Heart left ventricle (tissue), 13 donors: ENCODE measurements at regions not wholly inside any gene's neighbourhood (a gene's known extent, or its start where the extent isn't known, plus 50 kb on each side); places are given as distances from the start of the nearest gene placed in this dataset.

ENCODE experiments used
- CTCF ChIP-seq, 12 donors: fragments of 200-600 bp; sonication (generic) in 4 of 12; IDR thresholded peaks; one replicate each; pipeline versions ENCODE4 v1.5.0 to v1.8.0; 2018 to 2022; ENCODE audit warnings: antibody characterized with exemption in 12 of 12, mild to moderate bottlenecking in 5 of 12
- POLR2A ChIP-seq, 2 donors: fragments of 450-650 bp; IDR thresholded peaks; one replicate each; pipeline ENCODE4 v1.6.1; 2017; ENCODE audit warnings: antibody characterized with exemption in 2 of 2, mild to moderate bottlenecking in 2 of 2, moderate library complexity in 2 of 2
- donor health status: ischemic (EF 13 %, LVEDD 7.1; RV severe dilation, severe dysfunction).
- donor health status: DM: no; HTN: yes; CAD: no.
- donor health status: DM: no; HTN: no; CAD: no.
- donor health status: ischemic (EF 25% LVEDD 6.9; RV normal size, moderate dysfunction).
- donor health status: ischemic (EF 25% LVEDD 5.7; RV mildly dilated, moderate dysfunction).
- donor health status: ischemic (EF 35%, LVEDD 5.7; RV mildly dilated, moderate dysfunction).
- donor health status: nonischemic (EF 11% LVEDD 7.7; RV severe dilation, severe dysfunction).
- donor health status: DM: yes; HTN: yes; CAD: no.
- donor health status: PGD.
- donor health status: ischemic (EF 29% LVEDD 5.4; RV normal size, mild dysfunction).
- donor health status: nonischemic (EF 23%, LVEDD 6.1; RV moderate dilation, normal function).

- TF ChIP-seq POLR2A (IDR thresholded peaks at IDR 0.05) = no peak
- TF ChIP-seq CTCF (IDR thresholded peaks at IDR 0.05) = no peak
Observed at GRCh38 chr3:35931867-35932266, 292.5 kb downstream of the ARPP21 start.
